ENCODE measurements at regions not wholly inside any gene's neighbourhood (a gene's known extent, or its start where the extent isn't known, plus 50 kb on each side); places are given as distances from the start of the nearest gene placed in this dataset.

GRCh38 chr1:57741521-57741920 is 317.7 kb upstream of the DAB1 start:
- Histone ChIP-seq H3K79me2 (ENCODE audit: insufficient read depth, low read length) (no peaks in the 10 kb centered on the region), H3K4me1 (ENCODE audit: insufficient read depth, low read length) (peaks cover 14% of the 10 kb centered on the region), H2AFZ (ENCODE audit: low read depth, low read length) (no peak overlapping the region), H3K9me3 (ENCODE audit: insufficient read depth, low read length, severe bottlenecking) (no peaks in the 10 kb centered on the region), H3K27me3 (ENCODE audit: insufficient read depth, low read length, poor library complexity) (no peaks in the 10 kb centered on the region), H4K20me1 (ENCODE audit: insufficient read depth, low read length) (no peaks in the 10 kb centered on the region), H3K4me2 (ENCODE audit: insufficient read depth, low read length) (no peak overlapping the region), H3K4me3 (ENCODE audit: low read depth in 1 of 2, low read length in 2 of 2) (no peak overlapping the region), H3K27ac (ENCODE audit: low read length) (no peak overlapping the region), H3K36me3 (ENCODE audit: insufficient read depth, low read length) (no peaks in the 10 kb centered on the region), H3K9ac (ENCODE audit: low read depth, low read length) (no peak overlapping the region)
- ATAC-seq (ENCODE audit: insufficient read depth, low read depth) (no peak), DNase-seq (no peak)
- TF ChIP-seq, protein P1, sequence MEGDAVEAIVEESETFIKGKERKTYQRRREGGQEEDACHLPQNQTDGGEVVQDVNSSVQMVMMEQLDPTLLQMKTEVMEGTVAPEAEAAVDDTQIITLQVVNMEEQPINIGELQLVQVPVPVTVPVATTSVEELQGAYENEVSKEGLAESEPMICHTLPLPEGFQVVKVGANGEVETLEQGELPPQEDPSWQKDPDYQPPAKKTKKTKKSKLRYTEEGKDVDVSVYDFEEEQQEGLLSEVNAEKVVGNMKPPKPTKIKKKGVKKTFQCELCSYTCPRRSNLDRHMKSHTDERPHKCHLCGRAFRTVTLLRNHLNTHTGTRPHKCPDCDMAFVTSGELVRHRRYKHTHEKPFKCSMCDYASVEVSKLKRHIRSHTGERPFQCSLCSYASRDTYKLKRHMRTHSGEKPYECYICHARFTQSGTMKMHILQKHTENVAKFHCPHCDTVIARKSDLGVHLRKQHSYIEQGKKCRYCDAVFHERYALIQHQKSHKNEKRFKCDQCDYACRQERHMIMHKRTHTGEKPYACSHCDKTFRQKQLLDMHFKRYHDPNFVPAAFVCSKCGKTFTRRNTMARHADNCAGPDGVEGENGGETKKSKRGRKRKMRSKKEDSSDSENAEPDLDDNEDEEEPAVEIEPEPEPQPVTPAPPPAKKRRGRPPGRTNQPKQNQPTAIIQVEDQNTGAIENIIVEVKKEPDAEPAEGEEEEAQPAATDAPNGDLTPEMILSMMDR (IDR thresholded peaks at IDR 0.05; ENCODE audit: borderline replicate concordance, extremely low read depth, low read length, poor library complexity, severe bottlenecking): no peak
- TF ChIP-seq EZH2 (IDR thresholded peaks at IDR 0.05; ENCODE audit: borderline replicate concordance, low read depth, low read length, severe bottlenecking): no peak

DNA sequence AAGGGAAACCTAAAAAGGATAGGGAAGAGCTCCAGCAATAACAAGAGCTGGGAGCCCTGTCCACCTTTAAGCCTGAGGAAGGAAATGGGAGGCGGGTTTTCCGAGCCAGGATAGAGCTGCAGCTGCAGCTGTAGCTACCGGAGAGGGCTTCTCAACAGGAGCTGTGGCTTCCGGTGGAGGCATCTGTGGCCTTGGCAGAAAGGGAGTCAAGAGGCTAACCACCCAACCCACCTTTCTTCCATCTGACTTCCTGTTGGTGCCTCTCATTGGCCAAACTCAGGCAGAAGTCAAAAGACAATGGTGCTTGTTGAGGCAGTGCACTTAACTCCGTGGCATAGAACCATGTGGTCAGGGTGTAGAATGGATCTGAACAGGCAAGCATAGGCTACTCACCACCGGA is 313.1 kb upstream of the DAB1 start:
- Histone ChIP-seq H3K4me3 (ENCODE audit: low read depth in 1 of 2, low read length in 2 of 2) (no peak overlapping the region), H3K79me2 (ENCODE audit: insufficient read depth, low read length) (no peaks in the 10 kb centered on the region), H3K9ac (ENCODE audit: low read depth, low read length) (no peak overlapping the region), H3K36me3 (ENCODE audit: insufficient read depth, low read length) (no peaks in the 10 kb centered on the region), H3K27ac (ENCODE audit: low read length) (peak overlapping the region; percentile 7; the same call in 1 of the 2 replicates), H3K4me1 (ENCODE audit: insufficient read depth, low read length) (peaks cover 15% of the 10 kb centered on the region), H4K20me1 (ENCODE audit: insufficient read depth, low read length) (no peaks in the 10 kb centered on the region), H3K4me2 (ENCODE audit: insufficient read depth, low read length) (peak overlapping the region; percentile 25; the same call in 1 of the 2 replicates), H3K9me3 (ENCODE audit: insufficient read depth, low read length, severe bottlenecking) (no peaks in the 10 kb centered on the region), H3K27me3 (ENCODE audit: insufficient read depth, low read length, poor library complexity) (no peaks in the 10 kb centered on the region), H2AFZ (ENCODE audit: low read depth, low read length) (no peak overlapping the region)
- ATAC-seq (ENCODE audit: insufficient read depth, low read depth) (peak; percentile 99), DNase-seq (peak; percentile 84)
- TF ChIP-seq, protein P1 (IDR thresholded peaks at IDR 0.05; ENCODE audit: borderline replicate concordance, extremely low read depth, low read length, poor library complexity, severe bottlenecking): no peak
- TF ChIP-seq EZH2 (IDR thresholded peaks at IDR 0.05; ENCODE audit: borderline replicate concordance, low read depth, low read length, severe bottlenecking): no peak

DNA sequence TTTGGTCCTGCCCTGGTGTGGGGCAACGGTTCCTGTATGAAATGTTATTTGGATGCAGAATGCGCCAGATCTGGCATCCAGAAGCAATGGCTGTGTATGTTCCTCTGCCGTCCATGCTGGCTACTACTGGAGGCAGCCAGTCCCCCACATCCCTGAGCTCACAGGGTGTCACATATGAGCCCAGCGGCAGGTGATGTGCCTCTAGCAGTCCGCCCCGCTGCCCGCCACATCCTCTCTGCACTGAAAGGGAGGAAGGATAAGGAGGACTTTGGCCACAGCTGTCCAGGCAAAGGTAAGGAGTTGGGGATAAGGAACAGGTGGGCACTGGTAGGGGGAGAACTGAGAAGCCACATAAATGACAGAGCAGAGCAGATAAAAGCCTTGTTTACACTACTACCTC is 305.3 kb upstream of the DAB1 start:
- H3K4me1 ChIP-seq (ENCODE audit: insufficient read depth, low read length): no peaks in the 10 kb centered on the region
- no peaks in the 10 kb centered on the region for H3K36me3 ChIP-seq (ENCODE audit: insufficient read depth, low read length)
- H3K27me3 ChIP-seq (ENCODE audit: insufficient read depth, low read length, poor library complexity): no peaks in the 10 kb centered on the region
- H3K4me2 ChIP-seq (ENCODE audit: insufficient read depth, low read length): no peak overlapping the region
- H2AFZ ChIP-seq (ENCODE audit: low read depth, low read length): no peak overlapping the region
- no peak overlapping the region for H3K9ac ChIP-seq (ENCODE audit: low read depth, low read length)
- no peak for ATAC-seq (ENCODE audit: insufficient read depth, low read depth)
- H4K20me1 ChIP-seq (ENCODE audit: insufficient read depth, low read length): no peaks in the 10 kb centered on the region
- H3K27ac ChIP-seq (ENCODE audit: low read length): no peak overlapping the region
- H3K4me3 ChIP-seq (ENCODE audit: low read depth in 1 of 2, low read length in 2 of 2): no peak overlapping the region
- no peak for DNase-seq
- TF ChIP-seq, protein P1 (IDR thresholded peaks at IDR 0.05; ENCODE audit: borderline replicate concordance, extremely low read depth, low read length, poor library complexity, severe bottlenecking): no peak
- TF ChIP-seq EZH2 (IDR thresholded peaks at IDR 0.05; ENCODE audit: borderline replicate concordance, low read depth, low read length, severe bottlenecking): no peak
- no peaks in the 10 kb centered on the region for H3K9me3 ChIP-seq (ENCODE audit: insufficient read depth, low read length, severe bottlenecking)
- no peaks in the 10 kb centered on the region for H3K79me2 ChIP-seq (ENCODE audit: insufficient read depth, low read length)

GRCh38 chr1:57727121-57727520 is 303.3 kb upstream of the DAB1 start:
- ATAC-seq (ENCODE audit: insufficient read depth, low read depth) (peak; percentile 72), DNase-seq (peak; percentile 10)
- Histone ChIP-seq H2AFZ (ENCODE audit: low read depth, low read length) (no peak overlapping the region), H3K27ac (ENCODE audit: low read length) (no peak overlapping the region), H3K27me3 (ENCODE audit: insufficient read depth, low read length, poor library complexity) (no peaks in the 10 kb centered on the region), H3K9me3 (ENCODE audit: insufficient read depth, low read length, severe bottlenecking) (no peaks in the 10 kb centered on the region), H3K4me3 (ENCODE audit: low read depth in 1 of 2, low read length in 2 of 2) (no peak overlapping the region), H3K79me2 (ENCODE audit: insufficient read depth, low read length) (no peaks in the 10 kb centered on the region), H3K36me3 (ENCODE audit: insufficient read depth, low read length) (no peaks in the 10 kb centered on the region), H3K9ac (ENCODE audit: low read depth, low read length) (no peak overlapping the region), H3K4me1 (ENCODE audit: insufficient read depth, low read length) (no peaks in the 10 kb centered on the region), H3K4me2 (ENCODE audit: insufficient read depth, low read length) (no peak overlapping the region), H4K20me1 (ENCODE audit: insufficient read depth, low read length) (no peaks in the 10 kb centered on the region)
- TF ChIP-seq, protein P1 (IDR thresholded peaks at IDR 0.05; ENCODE audit: borderline replicate concordance, extremely low read depth, low read length, poor library complexity, severe bottlenecking): no peak
- no peak for TF ChIP-seq EZH2 (IDR thresholded peaks at IDR 0.05; ENCODE audit: borderline replicate concordance, low read depth, low read length, severe bottlenecking)

Measured in DND-41 (cell line).